Coronary artery (tissue), 2 donors: ENCODE measurements at regions not wholly inside any gene's neighbourhood (a gene's known extent, or its start where the extent isn't known, plus 50 kb on each side); places are given as distances from the start of the nearest gene placed in this dataset.

ENCODE experiments used
- DNase-seq: peaks from one replicate; pipeline ENCODE4 v3.0.0-alpha.2; 2017; ENCODE audit warnings: low spot score
- H3K27ac ChIP-seq, 2 donors: fragments of 200-600 bp; sonication (generic); one replicate each; pipeline ENCODE4 v1.5.1; 2016 to 2019
- H3K4me3 ChIP-seq: fragments of 200-600 bp; sonication (generic); 2 replicates; pipeline ENCODE4 v1.5.1; 2016; ENCODE audit warnings: mild to moderate bottlenecking, moderate library complexity
- CTCF ChIP-seq: fragments of 200-600 bp; sonication (generic); IDR thresholded peaks from one replicate; pipeline ENCODE4 v1.5.1; 2019; ENCODE audit warnings: antibody characterized with exemption

- DNase-seq: no peak
- H3K4me3 ChIP-seq: no peak overlapping the region
- H3K27ac ChIP-seq: no peak overlapping the region
- TF ChIP-seq CTCF: no peak
Measured at GRCh38 chr2:240213476-240214421, 73.3 kb upstream of the OTOS start.

- Histone ChIP-seq H3K27ac (no peak overlapping the region), H3K4me3 (no peak overlapping the region)
- TF ChIP-seq CTCF: no peak
- no peak for DNase-seq
Measured at GRCh38 chr2:240214790-240215675, 74.6 kb upstream of the OTOS start.

- DNase-seq: no peak
- H3K27ac ChIP-seq: no peak overlapping the region
- no peak for TF ChIP-seq CTCF
- H3K4me3 ChIP-seq: no peak overlapping the region
Measured at GRCh38 chr2:240215676-240216051, 75.2 kb upstream of the OTOS start.

- H3K27ac ChIP-seq: no peak overlapping the region
- no peak overlapping the region for H3K4me3 ChIP-seq
- TF ChIP-seq CTCF: no peak
- no peak for DNase-seq
Measured at GRCh38 chr2:240216167-240216566, 75.7 kb upstream of the OTOS start.

- Histone ChIP-seq H3K4me3 (no peak overlapping the region), H3K27ac (no peak overlapping the region)
- peak; percentile 54 for DNase-seq
- no peak for TF ChIP-seq CTCF
Measured at GRCh38 chr2:240217431-240218301, 77.2 kb upstream of the OTOS start.

GRCh38 chr2:240219208-240219890, 78.9 kb upstream of the OTOS start:
- no peak overlapping the region for H3K27ac ChIP-seq

More at GRCh38 chr2:240219208-240219890, 78.9 kb upstream of the OTOS start:
- no peak for TF ChIP-seq CTCF
- H3K4me3 ChIP-seq: no peak overlapping the region
- peak; percentile 65 for DNase-seq
